IMR-90 (cell line): ENCODE measurements at regions not wholly inside any gene's neighbourhood (a gene's known extent, or its start where the extent isn't known, plus 50 kb on each side); places are given as distances from the start of the nearest gene placed in this dataset.

Experiments
- ATAC-seq: fragments of 200-7000 bp; cut with Tn5 transposase; 2 replicates; pipeline ENCODE4 v1.9.1; 2020; ENCODE audit warnings: low read depth, mild to moderate bottlenecking, moderate library complexity
- BruUV-seq: library from RNA; stranded (reverse); fragments of 400-500 nt; replicated peaks from 2 replicates; lab custom pipeline; 2021; lab: Mats Ljungman, UMichigan
- CTCF ChIA-PET: fragments of 300-600 bp; formaldehyde crosslinking; extraction: SDS; loops from one replicate; lab custom pipeline; 2021; ENCODE audit warnings: antibody characterized with exemption; lab: Yijun Ruan, JAX
- POLR2A ChIA-PET: fragments of 300-600 bp; sonication (Branson Sonifier 250); formaldehyde crosslinking; loops from one replicate; lab custom pipeline; 2022; ENCODE audit warnings: antibody characterized with exemption; ENCODE audit not compliant: unreplicated experiment; lab: Charles Lee
- DNase-seq: peaks from one replicate; pipeline ENCODE4 v3.0.0; 2013
- H2AFZ ChIP-seq: replicated peaks from 2 replicates; pipeline ENCODE3; 2013; ENCODE audit warnings: low read length, mild to moderate bottlenecking; ENCODE audit not compliant: poor library complexity
- H2AK5ac ChIP-seq: 2 replicates; pipeline ENCODE4 v1.6.1; 2013; ENCODE audit warnings: low read depth, low read length, inconsistent platforms
- H2AK9ac ChIP-seq: replicated peaks from 2 replicates; pipeline ENCODE3; 2013; ENCODE audit warnings: mild to moderate bottlenecking, low read depth, low read length, moderate library complexity; ENCODE audit not compliant: poor library complexity
- H2BK120ac ChIP-seq: 2 replicates; pipeline ENCODE4 v1.6.1; 2013; ENCODE audit warnings: low read depth, low read length, inconsistent platforms
- H2BK15ac ChIP-seq: 3 replicates; pipeline ENCODE4 v1.6.1; 2013; ENCODE audit warnings: low read depth, low read length, inconsistent platforms
- H2BK20ac ChIP-seq: 2 replicates; pipeline ENCODE4 v1.6.1; 2013; ENCODE audit warnings: low read depth, mild to moderate bottlenecking, inconsistent platforms, low read length, moderate library complexity
- H2BK5ac ChIP-seq: 2 replicates; pipeline ENCODE4 v1.6.1; 2013; ENCODE audit warnings: mild to moderate bottlenecking, low read depth, low read length, inconsistent platforms; ENCODE audit not compliant: poor library complexity, severe bottlenecking
- H3K14ac ChIP-seq: replicated peaks from 2 replicates; pipeline ENCODE4 v1.6.1; 2013; ENCODE audit warnings: low read depth, low read length, inconsistent platforms
- H3K18ac ChIP-seq: 2 replicates; pipeline ENCODE4 v1.6.1; 2013; ENCODE audit warnings: low read depth, low read length, control low read depth
- H3K23ac ChIP-seq: 2 replicates; pipeline ENCODE4 v1.6.1; 2013; ENCODE audit warnings: low read depth, low read length, inconsistent platforms
- H3K27ac ChIP-seq: 2 replicates; pipeline ENCODE4 v1.5.1; 2013; ENCODE audit warnings: mild to moderate bottlenecking, control low read depth, low read length; ENCODE audit not compliant: insufficient read depth
- H3K27me3 ChIP-seq: 2 replicates; pipeline ENCODE4 v1.6.1; 2013; ENCODE audit warnings: low read length; ENCODE audit not compliant: control insufficient read depth, insufficient read depth
- H3K36me3 ChIP-seq: 2 replicates; pipeline ENCODE4 v1.6.1; 2013; ENCODE audit warnings: low read length, mixed read lengths; ENCODE audit not compliant: control insufficient read depth, insufficient read depth
- H3K4ac ChIP-seq: 2 replicates; pipeline ENCODE4 v1.6.1; 2013; ENCODE audit warnings: low read depth, low read length, inconsistent platforms
- H3K4me1 ChIP-seq: 2 replicates; pipeline ENCODE4 v1.6.1; 2013; ENCODE audit warnings: low read length, mixed read lengths; ENCODE audit not compliant: control insufficient read depth, insufficient read depth
- H3K4me2 ChIP-seq: 2 replicates; pipeline ENCODE4 v1.6.1; 2013; ENCODE audit warnings: low read depth, mild to moderate bottlenecking, control low read depth, low read length, moderate library complexity
- H3K4me3 ChIP-seq: 2 replicates; pipeline ENCODE4 v1.5.1; 2013; ENCODE audit warnings: low read depth, mild to moderate bottlenecking, control low read depth, low read length, moderate library complexity; ENCODE audit not compliant: insufficient read depth
- H3K56ac ChIP-seq: 2 replicates; pipeline ENCODE4 v1.6.1; 2013; ENCODE audit warnings: low read length, inconsistent platforms; ENCODE audit not compliant: insufficient read depth; ENCODE audit errors: extremely low read depth
- H3K79me1 ChIP-seq, 2 experiments: 2 replicates each; pipeline ENCODE4 v1.6.1; 2013; ENCODE audit warnings: low read length in 2 of 2, inconsistent platforms in 1 of 2, low read depth in 1 of 2
- H3K9ac ChIP-seq: 2 replicates; pipeline ENCODE4 v1.6.1; 2013; ENCODE audit warnings: low read depth, low read length, control low read depth
- H3K9me1 ChIP-seq: 2 replicates; pipeline ENCODE4 v1.6.1; 2013; ENCODE audit warnings: low read length, inconsistent platforms; ENCODE audit not compliant: insufficient read depth
- H3K9me3 ChIP-seq: 2 replicates; pipeline ENCODE4 v1.6.1; 2013; ENCODE audit warnings: low read length; ENCODE audit not compliant: control insufficient read depth, insufficient read depth
- H4K20me1 ChIP-seq: 2 replicates; pipeline ENCODE4 v1.6.1; 2013; ENCODE audit warnings: low read length, inconsistent platforms; ENCODE audit not compliant: insufficient read depth
- H4K5ac ChIP-seq: 2 replicates; pipeline ENCODE4 v1.6.1; 2013; ENCODE audit warnings: mild to moderate bottlenecking, low read depth, low read length, control low read depth
- H4K8ac ChIP-seq, 2 experiments: 2 replicates each; pipeline ENCODE4 v1.6.1; 2013; ENCODE audit warnings: low read depth in 2 of 2, low read length in 2 of 2, control low read depth in 1 of 2, inconsistent platforms in 1 of 2
- H4K91ac ChIP-seq: 2 replicates; pipeline ENCODE4 v1.6.1; 2013; ENCODE audit warnings: low read depth, low read length, inconsistent platforms; ENCODE audit not compliant: insufficient read depth
- CEBPB ChIP-seq: IDR thresholded peaks from 2 replicates; pipeline ENCODE4 v1.6.1; 2012; ENCODE audit warnings: low read depth, low read length, improper control_type of control experiment
- CHD1 ChIP-seq: IDR thresholded peaks from 2 replicates; pipeline ENCODE4 v1.6.1; 2012; ENCODE audit warnings: low read depth, low read length, improper control_type of control experiment
- MAZ ChIP-seq: IDR thresholded peaks from 2 replicates; pipeline ENCODE4 v1.6.1; 2012; ENCODE audit warnings: low read depth, mild to moderate bottlenecking, low read length, improper control_type of control experiment, moderate library complexity, borderline replicate concordance
- MXI1 ChIP-seq: IDR thresholded peaks from 2 replicates; pipeline ENCODE4 v1.6.1; 2012; ENCODE audit warnings: low read depth, mild to moderate bottlenecking, low read length, moderate library complexity, borderline replicate concordance
- RAD21 ChIP-seq: IDR thresholded peaks from 2 replicates; pipeline ENCODE4 v1.6.1; 2012; ENCODE audit warnings: low read length, improper control_type of control experiment
- RFX5 ChIP-seq: IDR thresholded peaks from 2 replicates; pipeline ENCODE4 v1.8.0; 2012; ENCODE audit warnings: low read depth, mild to moderate bottlenecking, low read length, moderate library complexity
- SMC3 ChIP-seq: fragments of 150-350 bp; IDR thresholded peaks from 2 replicates; pipeline ENCODE4 v1.6.1; 2016; ENCODE audit warnings: low read depth, mild to moderate bottlenecking, antibody characterized with exemption, low read length, moderate library complexity
- USF2 ChIP-seq: fragments of 150-350 bp; IDR thresholded peaks from 2 replicates; pipeline ENCODE4 v1.6.1; 2017; ENCODE audit warnings: mild to moderate bottlenecking, antibody characterized with exemption, low read length, low read depth
- WGBS, 2 experiments: methylation state at CpG; one replicate each; pipeline versions ENCODE4 v1.1.5 to v1.1.7; 2013; ENCODE audit warnings: missing lambda C conversion rate in 2 of 2; ENCODE audit not compliant: insufficient read length in 1 of 2; ENCODE audit errors: extremely low coverage in 2 of 2; 5-methylcytosine and 5-hydroxymethylcytosine counted together
- dilution Hi-C: fragments of 300-500 bp; cut with HindIII; formaldehyde crosslinking; loops from one replicate; pipeline ENCODE4 v1.14.3; 2018; ENCODE audit warnings: low sequenced_read_pairs; ENCODE audit not compliant: unreplicated experiment
- in situ Hi-C: fragments of 300-500 bp; cut with MboI; formaldehyde crosslinking; loops from 3 replicates; pipeline ENCODE4 v1.14.3; 2019; ENCODE audit warnings: low sequenced_read_pairs, inconsistent platforms, mixed read lengths
- intact Hi-C: fragments of 100-400 bp; cut with micrococcal nuclease; formaldehyde crosslinking; loops from 2 replicates; pipeline ENCODE4 v1.10.0; 2022
- TF ChIP-seq, protein P1 (sequence below): conservative IDR thresholded peaks from 2 replicates; pipeline ENCODE4 v1.5.1; 2012; ENCODE audit warnings: mild to moderate bottlenecking, low read depth, low read length, improper control_type of control experiment
- TF ChIP-seq, protein P2 (sequence below): fragments of 150-350 bp; IDR thresholded peaks from 2 replicates; pipeline ENCODE4 v1.6.1; 2016; ENCODE audit warnings: low read depth, mild to moderate bottlenecking, low read length, moderate library complexity, borderline replicate concordance

- WGBS, 2 experiments: no CpG with 5 or more reads among the region's 1 CpG
- no peak overlapping the region for H3K14ac ChIP-seq
- intact Hi-C loops: no loop called here
- no peak overlapping the region for H3K4me2 ChIP-seq
- no peak overlapping the region for H2BK20ac ChIP-seq
- DNase-seq (peak; percentile 22), ATAC-seq (no peak)
- H4K91ac ChIP-seq: no peak overlapping the region
- H3K27me3 ChIP-seq: no peaks in the 10 kb centered on the region
- no peak overlapping the region for H3K56ac ChIP-seq
- no peaks in the 10 kb centered on the region for H3K36me3 ChIP-seq
- CTCF ChIA-PET: interaction anchor here (0.6 kb wide), 1 partner anchor 93 kb away, joined by 5 read pairs; no protein-coding TSS in a partner anchor
- H2AK5ac ChIP-seq: no peak overlapping the region
- H2BK5ac ChIP-seq: no peak overlapping the region
- H3K9me1 ChIP-seq: no peaks in the 10 kb centered on the region
- H2BK15ac ChIP-seq: no peak overlapping the region
- POLR2A ChIA-PET: no interaction called here
- in situ Hi-C loops: no loop called here
- no peak overlapping the region for H4K8ac ChIP-seq
- no peak overlapping the region for H3K23ac ChIP-seq
- no peaks in the 10 kb centered on the region for H3K4me1 ChIP-seq
- TF ChIP-seq, protein P1, sequence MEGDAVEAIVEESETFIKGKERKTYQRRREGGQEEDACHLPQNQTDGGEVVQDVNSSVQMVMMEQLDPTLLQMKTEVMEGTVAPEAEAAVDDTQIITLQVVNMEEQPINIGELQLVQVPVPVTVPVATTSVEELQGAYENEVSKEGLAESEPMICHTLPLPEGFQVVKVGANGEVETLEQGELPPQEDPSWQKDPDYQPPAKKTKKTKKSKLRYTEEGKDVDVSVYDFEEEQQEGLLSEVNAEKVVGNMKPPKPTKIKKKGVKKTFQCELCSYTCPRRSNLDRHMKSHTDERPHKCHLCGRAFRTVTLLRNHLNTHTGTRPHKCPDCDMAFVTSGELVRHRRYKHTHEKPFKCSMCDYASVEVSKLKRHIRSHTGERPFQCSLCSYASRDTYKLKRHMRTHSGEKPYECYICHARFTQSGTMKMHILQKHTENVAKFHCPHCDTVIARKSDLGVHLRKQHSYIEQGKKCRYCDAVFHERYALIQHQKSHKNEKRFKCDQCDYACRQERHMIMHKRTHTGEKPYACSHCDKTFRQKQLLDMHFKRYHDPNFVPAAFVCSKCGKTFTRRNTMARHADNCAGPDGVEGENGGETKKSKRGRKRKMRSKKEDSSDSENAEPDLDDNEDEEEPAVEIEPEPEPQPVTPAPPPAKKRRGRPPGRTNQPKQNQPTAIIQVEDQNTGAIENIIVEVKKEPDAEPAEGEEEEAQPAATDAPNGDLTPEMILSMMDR: no peak
- TF ChIP-seq SMC3 (no peak), MXI1 (no peak), USF2 (no peak), CEBPB (no peak), MAZ (no peak), RAD21 (no peak), CHD1 (no peak), RFX5 (no peak)
- TF ChIP-seq, protein P2, sequence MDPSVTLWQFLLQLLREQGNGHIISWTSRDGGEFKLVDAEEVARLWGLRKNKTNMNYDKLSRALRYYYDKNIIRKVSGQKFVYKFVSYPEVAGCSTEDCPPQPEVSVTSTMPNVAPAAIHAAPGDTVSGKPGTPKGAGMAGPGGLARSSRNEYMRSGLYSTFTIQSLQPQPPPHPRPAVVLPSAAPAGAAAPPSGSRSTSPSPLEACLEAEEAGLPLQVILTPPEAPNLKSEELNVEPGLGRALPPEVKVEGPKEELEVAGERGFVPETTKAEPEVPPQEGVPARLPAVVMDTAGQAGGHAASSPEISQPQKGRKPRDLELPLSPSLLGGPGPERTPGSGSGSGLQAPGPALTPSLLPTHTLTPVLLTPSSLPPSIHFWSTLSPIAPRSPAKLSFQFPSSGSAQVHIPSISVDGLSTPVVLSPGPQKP: no peak
- H3K9me3 ChIP-seq: no peaks in the 10 kb centered on the region
- no peak overlapping the region for H4K5ac ChIP-seq
- no peak overlapping the region for H2AK9ac ChIP-seq
- dilution Hi-C loops: no loop called here
- no peak overlapping the region for H3K27ac ChIP-seq
- no peaks in the 10 kb centered on the region for H4K20me1 ChIP-seq
- no peak overlapping the region for H2AFZ ChIP-seq
- no peak overlapping the region for H3K18ac ChIP-seq
- no peak overlapping the region for H3K9ac ChIP-seq
- no peak overlapping the region for H3K4ac ChIP-seq
- BruUV-seq: no TSS peak
- H2BK120ac ChIP-seq: no peak overlapping the region
- H3K4me3 ChIP-seq: no peak overlapping the region
- H3K79me1 ChIP-seq: no peaks in the 10 kb centered on the region
Observed at GRCh38 chr12:108447168-108447832, 67.8 kb upstream of the FICD start.
